Fibroblast of pulmonary artery (primary cell): ENCODE measurements at regions not wholly inside any gene's neighbourhood (a gene's known extent, or its start where the extent isn't known, plus 50 kb on each side); places are given as distances from the start of the nearest gene placed in this dataset.

Experiments used
- DNase-seq: peaks from one replicate; pipeline ENCODE4 v3.0.0-alpha.2; 2010; ENCODE audit warnings: low read depth
- H3K4me3 ChIP-seq: replicated peaks from 2 replicates; pipeline ENCODE4 v1.5.1; 2011; ENCODE audit warnings: low read depth, mild to moderate bottlenecking, control low read depth, low read length, moderate library complexity
- TF ChIP-seq, protein P1 (sequence below): IDR thresholded peaks from 2 replicates; pipeline ENCODE4 v1.5.1; 2011; ENCODE audit warnings: mild to moderate bottlenecking, control low read depth, low read length, inconsistent platforms; ENCODE audit errors: missing control alignments

DNA sequence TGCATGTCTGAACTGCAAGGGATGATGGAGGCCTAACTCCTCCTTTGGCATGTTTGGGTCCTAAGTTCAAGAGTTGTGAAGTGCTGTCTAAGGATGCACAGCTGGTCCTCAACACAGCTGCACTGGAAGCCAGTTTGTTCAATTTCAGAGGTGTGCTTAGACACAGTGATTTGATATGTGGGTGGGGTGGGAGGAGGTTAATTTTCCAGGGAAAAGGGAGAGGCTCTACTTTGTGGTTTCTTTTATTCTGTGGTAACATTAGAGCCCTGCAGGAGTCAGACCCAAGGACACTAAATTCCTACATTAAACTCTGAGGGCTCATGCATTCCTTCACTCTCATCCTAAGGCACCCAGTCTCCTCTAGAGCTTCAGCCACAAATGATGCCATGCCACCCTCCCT, 188.4 kb upstream of the MAST4 start:
- DNase-seq = no peak
- TF ChIP-seq, protein P1, sequence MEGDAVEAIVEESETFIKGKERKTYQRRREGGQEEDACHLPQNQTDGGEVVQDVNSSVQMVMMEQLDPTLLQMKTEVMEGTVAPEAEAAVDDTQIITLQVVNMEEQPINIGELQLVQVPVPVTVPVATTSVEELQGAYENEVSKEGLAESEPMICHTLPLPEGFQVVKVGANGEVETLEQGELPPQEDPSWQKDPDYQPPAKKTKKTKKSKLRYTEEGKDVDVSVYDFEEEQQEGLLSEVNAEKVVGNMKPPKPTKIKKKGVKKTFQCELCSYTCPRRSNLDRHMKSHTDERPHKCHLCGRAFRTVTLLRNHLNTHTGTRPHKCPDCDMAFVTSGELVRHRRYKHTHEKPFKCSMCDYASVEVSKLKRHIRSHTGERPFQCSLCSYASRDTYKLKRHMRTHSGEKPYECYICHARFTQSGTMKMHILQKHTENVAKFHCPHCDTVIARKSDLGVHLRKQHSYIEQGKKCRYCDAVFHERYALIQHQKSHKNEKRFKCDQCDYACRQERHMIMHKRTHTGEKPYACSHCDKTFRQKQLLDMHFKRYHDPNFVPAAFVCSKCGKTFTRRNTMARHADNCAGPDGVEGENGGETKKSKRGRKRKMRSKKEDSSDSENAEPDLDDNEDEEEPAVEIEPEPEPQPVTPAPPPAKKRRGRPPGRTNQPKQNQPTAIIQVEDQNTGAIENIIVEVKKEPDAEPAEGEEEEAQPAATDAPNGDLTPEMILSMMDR = no peak
- H3K4me3 ChIP-seq = no peak overlapping the region

DNA sequence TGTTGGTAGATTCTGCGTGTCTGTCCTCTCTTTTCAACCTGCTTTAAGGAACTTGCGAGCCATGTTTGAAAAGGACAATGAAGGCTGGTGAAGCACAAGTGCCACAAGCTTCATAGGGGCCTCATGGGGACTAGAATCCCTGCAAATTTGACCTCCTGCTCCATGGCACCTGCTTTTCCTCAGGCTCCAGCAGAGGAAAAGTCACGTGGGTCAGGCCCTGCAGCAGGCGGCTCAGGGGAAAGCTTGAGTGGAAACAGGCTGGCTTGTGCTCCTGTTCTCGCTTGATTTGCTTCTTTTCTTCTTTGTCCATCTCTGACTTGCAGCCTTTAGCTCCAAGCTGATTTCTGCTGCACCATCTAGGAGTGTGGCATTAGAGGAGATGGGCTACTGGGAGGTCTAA, 187.6 kb upstream of the MAST4 start:
- H3K4me3 ChIP-seq = no peak overlapping the region
- TF ChIP-seq, protein P1 = no peak
- no peak for DNase-seq

DNA sequence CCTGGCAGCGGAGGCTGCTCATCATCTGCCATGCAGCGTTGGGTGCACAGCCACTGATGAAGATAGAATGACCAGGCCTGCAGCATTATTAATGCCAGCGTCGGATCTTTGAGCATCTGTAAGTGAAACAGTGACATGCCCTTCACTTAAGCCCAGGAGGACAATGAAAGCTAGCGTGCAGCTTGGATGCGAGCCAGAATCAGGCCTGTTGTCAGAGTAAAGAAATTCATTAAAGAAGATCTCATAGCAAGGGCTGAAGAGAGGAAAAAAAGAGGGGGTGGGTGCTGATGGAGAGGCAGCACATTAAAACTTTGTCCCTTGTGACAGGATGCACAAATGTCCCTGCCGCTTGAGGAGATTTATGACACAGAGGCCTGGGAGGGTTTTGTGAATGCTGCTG, 186.1 kb upstream of the MAST4 start:
- H3K4me3 ChIP-seq = no peak overlapping the region
- TF ChIP-seq, protein P1 = no peak
- no peak for DNase-seq

DNA sequence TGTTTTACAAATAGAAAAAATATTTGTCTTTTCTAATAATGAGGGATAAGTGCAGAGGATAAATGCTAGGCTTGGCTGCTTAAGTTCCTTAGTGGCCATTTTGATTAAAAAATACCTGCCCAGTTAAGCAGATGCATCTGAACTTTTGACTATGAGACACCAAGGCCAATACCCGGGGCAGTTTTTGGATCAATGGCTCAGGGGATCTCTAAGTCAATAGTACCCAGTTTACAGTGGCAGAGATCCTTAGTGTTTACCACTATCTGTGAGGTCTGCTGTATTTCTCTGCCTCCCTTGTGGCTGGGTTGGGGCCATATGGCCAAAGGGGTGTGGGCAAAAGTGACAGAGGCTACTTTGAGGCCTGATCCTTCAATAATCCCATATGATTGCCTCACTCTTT, 184.5 kb upstream of the MAST4 start:
- no peak for DNase-seq
- TF ChIP-seq, protein P1 = no peak
- no peak overlapping the region for H3K4me3 ChIP-seq

DNA sequence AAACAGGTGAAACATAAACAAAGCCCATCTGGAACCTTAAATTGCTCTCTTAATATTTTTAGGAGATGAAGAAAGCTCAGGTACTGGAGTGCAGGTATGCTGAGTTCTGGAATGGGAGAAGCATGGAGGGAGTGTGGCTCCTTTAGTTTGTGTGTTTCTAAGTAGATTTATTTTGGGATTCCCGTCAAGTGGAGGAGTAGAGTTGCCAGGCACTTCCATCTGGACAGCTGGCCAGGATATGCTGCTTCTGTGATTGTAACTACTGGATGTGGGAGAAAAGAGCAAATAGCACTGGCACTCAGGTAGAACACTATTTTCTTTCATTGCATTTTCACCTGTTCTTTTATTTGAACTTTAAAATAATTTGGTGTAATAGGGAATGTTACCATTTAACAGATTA, 182.3 kb upstream of the MAST4 start:
- H3K4me3 ChIP-seq = no peak overlapping the region
- no peak for DNase-seq
- TF ChIP-seq, protein P1 = no peak

DNA sequence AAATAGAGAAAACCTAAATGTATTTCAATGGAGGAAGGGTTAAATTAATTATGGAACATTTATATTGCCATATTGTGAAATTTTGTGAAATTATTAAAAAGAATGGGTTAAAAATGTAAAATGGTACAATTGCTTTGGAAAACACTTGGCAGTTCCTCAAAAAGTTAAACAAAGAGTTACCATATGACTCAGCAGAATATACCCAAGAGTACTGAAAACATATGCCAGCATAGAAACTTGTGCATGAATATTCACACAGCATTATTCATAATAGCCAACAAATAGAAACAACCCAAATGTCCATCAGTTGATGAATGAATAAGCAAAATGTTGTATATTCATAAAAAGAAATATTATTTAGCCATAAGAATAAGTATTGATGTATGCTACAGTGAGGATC, 181.0 kb upstream of the MAST4 start:
- TF ChIP-seq, protein P1 = no peak
- no peak overlapping the region for H3K4me3 ChIP-seq
- peak; percentile 79 for DNase-seq

DNA sequence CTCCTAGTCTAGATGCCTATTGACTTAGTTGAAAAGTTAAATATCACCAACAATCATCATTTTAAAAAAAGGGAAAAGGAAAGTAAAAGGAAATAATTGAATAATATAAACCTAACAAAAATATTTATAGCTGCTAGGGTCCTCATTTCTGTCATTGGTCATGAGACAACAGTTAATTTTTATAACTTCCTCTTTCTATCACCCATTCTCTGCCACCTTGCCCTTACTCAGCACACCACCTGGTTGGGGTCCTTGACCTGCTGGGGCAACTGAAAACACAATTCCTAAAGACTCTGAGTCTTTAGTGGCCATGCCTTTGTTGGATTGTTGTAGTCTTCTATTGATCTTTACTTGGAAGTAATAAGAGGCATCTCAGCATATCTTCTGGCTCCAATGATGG, 179.5 kb upstream of the MAST4 start:
- no peak for DNase-seq
- TF ChIP-seq, protein P1 = no peak
- no peak overlapping the region for H3K4me3 ChIP-seq
